ENCODE measurements at regions not wholly inside any gene's neighbourhood (a gene's known extent, or its start where the extent isn't known, plus 50 kb on each side); places are given as distances from the start of the nearest gene placed in this dataset.

- no peaks in the 10 kb centered on the region for H3K36me3 Mint-ChIP-seq
- no peak for ATAC-seq
- ChIA-PET CTCF (interaction anchor here (0.6 to 0.9 kb wide), 2 partner anchors 668 to 1004 kb away, joined by 3 read pairs; no protein-coding TSS in a partner anchor), POLR2A (no interaction called here)
- peaks cover 13% of the 10 kb centered on the region; the same call in 1 of the 2 replicates for H3K9me3 Mint-ChIP-seq
- DNase-seq (ENCODE audit: low spot score): no peak
- TF ChIP-seq JAZF1 (CRISPR knock-in tag; IDR thresholded peaks at IDR 0.05) (no peak), CBFB (CRISPR knock-in tag; IDR thresholded peaks at IDR 0.05; ENCODE audit: low read depth) (no peak)
- no peak overlapping the region for H3K4me3 Mint-ChIP-seq
- H3K4me1 Mint-ChIP-seq: peaks cover 10% of the 10 kb centered on the region
- H3K27me3 Mint-ChIP-seq (ENCODE audit: low read depth): no peaks in the 10 kb centered on the region
- H3K27ac Mint-ChIP-seq: no peak overlapping the region
Measured at GRCh38 chr5:67248703-67249589, 52.3 kb upstream of the CD180 start.

- Mint-ChIP-seq H3K4me3 (no peak overlapping the region), H3K36me3 (no peaks in the 10 kb centered on the region), H3K4me1 (peaks cover 9% of the 10 kb centered on the region), H3K27ac (no peak overlapping the region), H3K27me3 (ENCODE audit: low read depth) (no peaks in the 10 kb centered on the region), H3K9me3 (0 out of 2 replicates have a peak, but pooled peaks cover 3% of the 10 kb centered on the region)
- CTCF ChIA-PET: interaction anchor here (0.6 to 3.7 kb wide), 20 partner anchors 8 to 1009 kb away, joined by 3 to 31 read pairs (median 4); no protein-coding TSS in a partner anchor
- POLR2A ChIA-PET: no interaction called here
- no peak for ATAC-seq
- TF ChIP-seq ZNF512 (CRISPR knock-in tag; IDR thresholded peaks at IDR 0.05; ENCODE audit: borderline replicate concordance) (no peak), ZNF532 (CRISPR knock-in tag; IDR thresholded peaks at IDR 0.05; ENCODE audit: borderline replicate concordance) (no peak), FOXP4 (CRISPR knock-in tag; IDR thresholded peaks at IDR 0.05) (no peak), CTCF (IDR thresholded peaks at IDR 0.05) (peak; percentile 7; the same call in 1 of the 2 replicates), GTF2I (CRISPR knock-in tag; conservative IDR thresholded peaks at IDR 0.05) (no peak), HMGA2 (CRISPR knock-in tag; IDR thresholded peaks at IDR 0.05) (no peak), RELA (CRISPR knock-in tag; IDR thresholded peaks at IDR 0.05; ENCODE audit: borderline replicate concordance) (no peak), ZNF281 (CRISPR knock-in tag; IDR thresholded peaks at IDR 0.05) (no peak)
- no peak for DNase-seq (ENCODE audit: low spot score)
Measured at GRCh38 chr5:67246546-67247268, 50.1 kb upstream of the CD180 start.

Data from WTC11 (cell line).